Panc1 (cell line): ENCODE measurements at regions not wholly inside any gene's neighbourhood (a gene's known extent, or its start where the extent isn't known, plus 50 kb on each side); places are given as distances from the start of the nearest gene placed in this dataset.

Source experiments
- ATAC-seq: fragments of 200-7000 bp; cut with Tn5 transposase; 2 replicates; pipeline ENCODE4 v1.9.1; 2020; ENCODE audit warnings: mild to moderate bottlenecking, moderate library complexity
- BruUV-seq: library from RNA; stranded (reverse); fragments of 400-500 nt; replicated peaks from 2 replicates; lab custom pipeline; 2021; lab: Mats Ljungman, UMichigan
- CTCF ChIA-PET: fragments of 300-600 bp; sonication (Branson Sonifier 250); formaldehyde crosslinking; loops from one replicate; lab custom pipeline; 2022; ENCODE audit warnings: antibody characterized with exemption; lab: Charles Lee
- POLR2A ChIA-PET: fragments of 300-600 bp; sonication (Branson Sonifier 250); formaldehyde crosslinking; loops from one replicate; lab custom pipeline; 2022; ENCODE audit warnings: antibody characterized with exemption; lab: Charles Lee
- DNase-seq: peaks from one replicate; pipeline ENCODE4 v3.0.0-alpha.2; 2010; ENCODE audit warnings: low read depth, low spot score
- H3K27ac ChIP-seq: 2 replicates; pipeline ENCODE4 v1.5.1; 2011; ENCODE audit warnings: mild to moderate bottlenecking, low read length, inconsistent platforms
- H3K27me3 ChIP-seq: fragments of 200-500 bp; sonication (Bioruptor generic); 2 replicates; pipeline ENCODE4 v1.6.0; 2014; ENCODE audit warnings: low read length, inconsistent platforms; ENCODE audit not compliant: control insufficient read depth, insufficient read depth
- H3K36me3 ChIP-seq: fragments of 200-500 bp; sonication (Bioruptor generic); 2 replicates; pipeline ENCODE4 v1.5.1; 2014; ENCODE audit warnings: inconsistent platforms, mild to moderate bottlenecking, low read length, moderate library complexity; ENCODE audit not compliant: control insufficient read depth, insufficient read depth
- H3K4me1 ChIP-seq: 2 replicates; pipeline ENCODE4 v1.5.1; 2011; ENCODE audit warnings: inconsistent platforms, mild to moderate bottlenecking, low read length, moderate library complexity; ENCODE audit not compliant: control insufficient read depth, insufficient read depth
- H3K4me3 ChIP-seq, 2 experiments: 2 replicates each; pipeline ENCODE4 v1.5.1; 2011 to 2012; ENCODE audit warnings: low read depth in 2 of 2, low read length in 2 of 2, mild to moderate bottlenecking in 2 of 2, inconsistent platforms in 1 of 2, moderate library complexity in 1 of 2
- H3K9me3 ChIP-seq: fragments of 200-500 bp; sonication (Bioruptor generic); 2 replicates; pipeline ENCODE4 v1.5.1; 2014; ENCODE audit warnings: low read depth, mild to moderate bottlenecking, inconsistent platforms, low read length, moderate library complexity; ENCODE audit not compliant: control insufficient read depth, insufficient read depth
- CTCF ChIP-seq: fragments of 450-650 bp; IDR thresholded peaks from 2 replicates; pipeline ENCODE4 v1.5.1; 2017; ENCODE audit warnings: mild to moderate bottlenecking
- POLR2AphosphoS5 ChIP-seq: IDR thresholded peaks from 2 replicates; pipeline ENCODE4 v1.6.1; 2012; ENCODE audit warnings: mild to moderate bottlenecking, low read depth, low read length, moderate library complexity
- SIN3A ChIP-seq: IDR thresholded peaks from 2 replicates; pipeline ENCODE4 v1.6.1; 2012; ENCODE audit warnings: low read depth, mild to moderate bottlenecking, low read length, moderate library complexity, borderline replicate concordance; ENCODE audit not compliant: insufficient read depth
- TCF7L2 ChIP-seq: IDR thresholded peaks from 2 replicates; pipeline ENCODE4 v1.6.1; 2011; ENCODE audit warnings: mild to moderate bottlenecking, low read depth, low read length, inconsistent platforms
- in situ Hi-C: cut with HindIII; loops from 2 replicates; pipeline ENCODE4 v1.10.0; 2016; ENCODE audit warnings: low sequenced_read_pairs, low pct_unique_long_range_greater_than_20kb
- intact Hi-C: fragments of 100-400 bp; cut with micrococcal nuclease; formaldehyde crosslinking; loops from one replicate; pipeline ENCODE4 v1.10.0; 2022; ENCODE audit not compliant: unreplicated experiment
- TF ChIP-seq, protein P1 (sequence below), 2 experiments: IDR thresholded peaks; 2 replicates each; pipeline ENCODE4 v1.6.1; 2011 to 2012; ENCODE audit warnings: low read depth in 2 of 2, control low read depth in 1 of 2, low read length in 1 of 2, mild to moderate bottlenecking in 1 of 2, moderate library complexity in 1 of 2; ENCODE audit not compliant: insufficient read depth in 1 of 2

GRCh38 chr2:196453613-196454047 lies 185.9 kb upstream of the CCDC150 start:
- in situ Hi-C loops: no loop called here
- ATAC-seq (peak; percentile 87), DNase-seq (peak; percentile 15)
- TF ChIP-seq POLR2AphosphoS5 (no peak), SIN3A (no peak), TCF7L2 (no peak), CTCF (peak; percentile 77)
- TF ChIP-seq, protein P1, sequence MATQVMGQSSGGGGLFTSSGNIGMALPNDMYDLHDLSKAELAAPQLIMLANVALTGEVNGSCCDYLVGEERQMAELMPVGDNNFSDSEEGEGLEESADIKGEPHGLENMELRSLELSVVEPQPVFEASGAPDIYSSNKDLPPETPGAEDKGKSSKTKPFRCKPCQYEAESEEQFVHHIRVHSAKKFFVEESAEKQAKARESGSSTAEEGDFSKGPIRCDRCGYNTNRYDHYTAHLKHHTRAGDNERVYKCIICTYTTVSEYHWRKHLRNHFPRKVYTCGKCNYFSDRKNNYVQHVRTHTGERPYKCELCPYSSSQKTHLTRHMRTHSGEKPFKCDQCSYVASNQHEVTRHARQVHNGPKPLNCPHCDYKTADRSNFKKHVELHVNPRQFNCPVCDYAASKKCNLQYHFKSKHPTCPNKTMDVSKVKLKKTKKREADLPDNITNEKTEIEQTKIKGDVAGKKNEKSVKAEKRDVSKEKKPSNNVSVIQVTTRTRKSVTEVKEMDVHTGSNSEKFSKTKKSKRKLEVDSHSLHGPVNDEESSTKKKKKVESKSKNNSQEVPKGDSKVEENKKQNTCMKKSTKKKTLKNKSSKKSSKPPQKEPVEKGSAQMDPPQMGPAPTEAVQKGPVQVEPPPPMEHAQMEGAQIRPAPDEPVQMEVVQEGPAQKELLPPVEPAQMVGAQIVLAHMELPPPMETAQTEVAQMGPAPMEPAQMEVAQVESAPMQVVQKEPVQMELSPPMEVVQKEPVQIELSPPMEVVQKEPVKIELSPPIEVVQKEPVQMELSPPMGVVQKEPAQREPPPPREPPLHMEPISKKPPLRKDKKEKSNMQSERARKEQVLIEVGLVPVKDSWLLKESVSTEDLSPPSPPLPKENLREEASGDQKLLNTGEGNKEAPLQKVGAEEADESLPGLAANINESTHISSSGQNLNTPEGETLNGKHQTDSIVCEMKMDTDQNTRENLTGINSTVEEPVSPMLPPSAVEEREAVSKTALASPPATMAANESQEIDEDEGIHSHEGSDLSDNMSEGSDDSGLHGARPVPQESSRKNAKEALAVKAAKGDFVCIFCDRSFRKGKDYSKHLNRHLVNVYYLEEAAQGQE (IDR thresholded peaks at IDR 0.05; ENCODE audit: insufficient read depth in 1 of 2, low read depth in 2 of 2, low read length in 1 of 2): no peak
- BruUV-seq: no TSS peak
- Histone ChIP-seq H3K27me3 (no peaks in the 10 kb centered on the region), H3K9me3 (no peaks in the 10 kb centered on the region), H3K36me3 (no peaks in the 10 kb centered on the region), H3K4me3 (no peak overlapping the region), H3K4me1 (no peaks in the 10 kb centered on the region), H3K27ac (0 out of 2 replicates have a peak overlapping the region, but pooled peaks have one; percentile 0)
- ChIA-PET CTCF (interaction anchor here (0.6 to 1.8 kb wide), 5 partner anchors 31 to 491 kb away, joined by 3 to 6 read pairs (median 3); no protein-coding TSS in a partner anchor), POLR2A (interaction anchor here (0.6 kb wide), 1 partner anchor 118 kb away, joined by 4 read pairs; no protein-coding TSS in a partner anchor)
- intact Hi-C loops: loop anchor here (1.0 kb wide), 1 partner anchor 155 kb away; no protein-coding TSS in a partner anchor

GRCh38 chr2:196454492-196454891 lies 185.0 kb upstream of the CCDC150 start:
- Histone ChIP-seq H3K36me3 (no peaks in the 10 kb centered on the region), H3K4me1 (no peaks in the 10 kb centered on the region), H3K27me3 (no peaks in the 10 kb centered on the region), H3K4me3 (no peak overlapping the region), H3K9me3 (no peaks in the 10 kb centered on the region), H3K27ac (no peak overlapping the region)
- POLR2A ChIA-PET: no interaction called here
- in situ Hi-C loops: no loop called here
- intact Hi-C loops: no loop called here
- TF ChIP-seq POLR2AphosphoS5: no peak
- TF ChIP-seq SIN3A: no peak
- no peak for TF ChIP-seq TCF7L2
- TF ChIP-seq, protein P1 (IDR thresholded peaks at IDR 0.05; ENCODE audit: insufficient read depth in 1 of 2, low read depth in 2 of 2, low read length in 1 of 2): no peak
- no peak for TF ChIP-seq CTCF
- ATAC-seq (no peak), DNase-seq (no peak)
- no TSS peak for BruUV-seq
- CTCF ChIA-PET: interaction anchor here (1.4 to 1.8 kb wide), 2 partner anchors 32 to 157 kb away, joined by 3 to 6 read pairs; no protein-coding TSS in a partner anchor
